HPDE6-E6E7 (cell line): ENCODE measurements at regions not wholly inside any gene's neighbourhood (a gene's known extent, or its start where the extent isn't known, plus 50 kb on each side); places are given as distances from the start of the nearest gene placed in this dataset.
A peak's percentile ranks its signal among the peaks of the same experiment; 100 is the strongest.

Source experiments
- DNase-seq: peaks from one replicate; pipeline ENCODE4 v3.0.0; 2011; ENCODE audit warnings: missing footprints; ENCODE audit errors: extremely low spot score

GRCh38 chr13:22126433-22127021 lies 455.7 kb downstream of the FGF9 start:
- no peak for DNase-seq

- DNase-seq = no peak
Measured at GRCh38 chr13:22127277-22128164, 456.6 kb downstream of the FGF9 start.

- no peak for DNase-seq
Measured at GRCh38 chr13:22128441-22129408, 457.9 kb downstream of the FGF9 start.

GRCh38 chr13:22130254-22130653 lies 459.4 kb downstream of the FGF9 start:
- DNase-seq = no peak

- DNase-seq = no peak
Measured at GRCh38 chr13:22134261-22134660, 463.4 kb downstream of the FGF9 start.

- no peak for DNase-seq
Measured at GRCh38 chr13:22135446-22135845, 464.6 kb downstream of the FGF9 start.

- DNase-seq = no peak
Measured at GRCh38 chr13:22137361-22138050, 466.6 kb downstream of the FGF9 start.

GRCh38 chr13:22138947-22139346 lies 468.1 kb downstream of the FGF9 start:
- DNase-seq = no peak

- no peak for DNase-seq
Measured at GRCh38 chr13:22141716-22142115, 470.8 kb downstream of the FGF9 start.

GRCh38 chr13:22143671-22144070 lies 472.8 kb downstream of the FGF9 start:
- no peak for DNase-seq

- DNase-seq = no peak
Measured at GRCh38 chr13:22144806-22145205, 473.9 kb downstream of the FGF9 start.

GRCh38 chr13:22148187-22148586 lies 477.3 kb downstream of the FGF9 start:
- no peak for DNase-seq

- no peak for DNase-seq
Measured at GRCh38 chr13:22152751-22153150, 481.9 kb downstream of the FGF9 start.

GRCh38 chr13:22154041-22154440 lies 483.2 kb downstream of the FGF9 start:
- DNase-seq = no peak

GRCh38 chr13:22161871-22162270 lies 491.0 kb downstream of the FGF9 start:
- no peak for DNase-seq

- DNase-seq = no peak
Measured at GRCh38 chr13:22162889-22163288, 492.0 kb downstream of the FGF9 start.

- DNase-seq = no peak
Measured at GRCh38 chr13:22168437-22169190, 497.7 kb downstream of the FGF9 start.

- DNase-seq = no peak
Measured at GRCh38 chr13:22169473-22169872, 498.6 kb downstream of the FGF9 start.

- DNase-seq = peak; percentile 0
Measured at GRCh38 chr13:22173610-22174009, 502.7 kb downstream of the FGF9 start.

- DNase-seq = no peak
Measured at GRCh38 chr13:22175241-22175640, 504.4 kb downstream of the FGF9 start.

- no peak for DNase-seq
Measured at GRCh38 chr13:22175815-22176214, 504.9 kb downstream of the FGF9 start.
